Cardiac fibroblast (primary cell): ENCODE measurements at regions not wholly inside any gene's neighbourhood (a gene's known extent, or its start where the extent isn't known, plus 50 kb on each side); places are given as distances from the start of the nearest gene placed in this dataset.

ENCODE experiments used
- DNase-seq, 2 donors: peaks; one replicate each; pipeline versions ENCODE4 v3.0.0 to v3.0.0-alpha.2; 2010; ENCODE audit warnings: low read depth in 2 of 2
- H3K4me3 ChIP-seq, 2 donors: replicated peaks in 1 of 2; 1 replicate in 1 of 2; 2 replicates in 1 of 2; pipeline ENCODE4 v1.5.1; 2011; ENCODE audit warnings: low read depth in 2 of 2, low read length in 2 of 2, mild to moderate bottlenecking in 2 of 2, moderate library complexity in 1 of 2
- TF ChIP-seq, protein P1 (sequence below): IDR thresholded peaks from one replicate; pipeline ENCODE4 v1.5.1; 2011; ENCODE audit warnings: low read depth, mild to moderate bottlenecking, low read length, inconsistent platforms

DNA sequence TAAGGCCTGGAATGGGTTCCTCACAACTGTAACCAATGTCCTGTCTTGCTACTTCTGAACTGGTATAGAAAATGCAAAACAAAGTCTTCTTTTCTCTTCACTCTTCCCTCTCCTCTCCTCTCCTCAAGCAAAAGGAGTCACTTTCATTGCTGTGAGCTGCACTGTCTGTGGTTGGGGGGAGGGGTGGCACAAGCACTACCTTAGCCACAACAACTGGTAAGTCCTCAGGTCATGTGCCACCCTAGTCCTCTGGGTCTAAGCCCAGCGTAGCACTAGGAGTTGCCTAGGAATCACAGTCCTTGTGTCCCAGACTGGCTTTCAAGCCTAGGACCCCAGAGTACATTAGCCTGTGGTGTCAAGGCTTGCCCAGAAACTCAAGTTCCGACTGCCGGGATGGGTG is 859.3 kb upstream of the AMOT start:
- TF ChIP-seq, protein P1, sequence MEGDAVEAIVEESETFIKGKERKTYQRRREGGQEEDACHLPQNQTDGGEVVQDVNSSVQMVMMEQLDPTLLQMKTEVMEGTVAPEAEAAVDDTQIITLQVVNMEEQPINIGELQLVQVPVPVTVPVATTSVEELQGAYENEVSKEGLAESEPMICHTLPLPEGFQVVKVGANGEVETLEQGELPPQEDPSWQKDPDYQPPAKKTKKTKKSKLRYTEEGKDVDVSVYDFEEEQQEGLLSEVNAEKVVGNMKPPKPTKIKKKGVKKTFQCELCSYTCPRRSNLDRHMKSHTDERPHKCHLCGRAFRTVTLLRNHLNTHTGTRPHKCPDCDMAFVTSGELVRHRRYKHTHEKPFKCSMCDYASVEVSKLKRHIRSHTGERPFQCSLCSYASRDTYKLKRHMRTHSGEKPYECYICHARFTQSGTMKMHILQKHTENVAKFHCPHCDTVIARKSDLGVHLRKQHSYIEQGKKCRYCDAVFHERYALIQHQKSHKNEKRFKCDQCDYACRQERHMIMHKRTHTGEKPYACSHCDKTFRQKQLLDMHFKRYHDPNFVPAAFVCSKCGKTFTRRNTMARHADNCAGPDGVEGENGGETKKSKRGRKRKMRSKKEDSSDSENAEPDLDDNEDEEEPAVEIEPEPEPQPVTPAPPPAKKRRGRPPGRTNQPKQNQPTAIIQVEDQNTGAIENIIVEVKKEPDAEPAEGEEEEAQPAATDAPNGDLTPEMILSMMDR = no peak
- H3K4me3 ChIP-seq = no peak overlapping the region
- DNase-seq = no peak

DNA sequence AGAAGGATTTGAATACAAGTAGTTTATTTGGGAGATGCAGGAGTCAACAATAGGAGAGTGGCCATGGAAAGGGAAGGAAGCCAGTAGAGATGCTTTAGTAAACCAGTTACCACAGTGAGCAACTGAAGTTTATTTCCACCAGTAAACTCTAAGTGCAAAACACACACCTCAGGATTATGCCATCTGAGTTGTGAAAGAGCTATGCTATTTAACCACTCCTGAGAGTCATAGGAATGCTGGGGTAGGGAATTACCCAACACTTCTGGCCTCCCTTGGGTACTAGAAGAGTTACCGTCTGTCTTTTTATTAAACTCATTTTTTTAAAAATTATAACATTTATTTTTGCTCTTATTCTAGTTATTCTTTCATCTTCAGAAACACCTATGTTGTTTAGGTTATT is 834.6 kb upstream of the AMOT start:
- TF ChIP-seq, protein P1 = no peak
- no peak overlapping the region for H3K4me3 ChIP-seq
- DNase-seq = peak in 1 of 2 donors; percentile 0

DNA sequence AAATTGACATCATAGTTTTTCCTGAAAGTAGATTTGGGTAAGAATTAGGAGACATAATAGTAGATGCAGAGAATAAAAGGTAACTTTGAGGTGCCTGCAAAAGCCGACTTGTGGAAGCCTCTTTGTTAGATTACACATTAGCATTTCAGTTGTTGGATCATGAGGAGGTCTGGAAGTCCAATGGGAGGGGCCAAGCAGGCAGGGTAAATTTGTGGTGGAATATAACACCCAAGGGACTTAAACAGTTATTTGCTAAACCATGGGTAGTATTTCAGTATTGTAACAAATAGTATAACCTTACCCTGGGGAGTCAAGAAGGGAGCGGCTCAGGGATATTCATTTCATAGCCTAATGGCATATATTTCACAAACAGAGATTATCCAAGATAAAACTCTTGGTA is 810.7 kb upstream of the AMOT start:
- no peak overlapping the region for H3K4me3 ChIP-seq
- TF ChIP-seq, protein P1 = no peak
- DNase-seq = no peak

DNA sequence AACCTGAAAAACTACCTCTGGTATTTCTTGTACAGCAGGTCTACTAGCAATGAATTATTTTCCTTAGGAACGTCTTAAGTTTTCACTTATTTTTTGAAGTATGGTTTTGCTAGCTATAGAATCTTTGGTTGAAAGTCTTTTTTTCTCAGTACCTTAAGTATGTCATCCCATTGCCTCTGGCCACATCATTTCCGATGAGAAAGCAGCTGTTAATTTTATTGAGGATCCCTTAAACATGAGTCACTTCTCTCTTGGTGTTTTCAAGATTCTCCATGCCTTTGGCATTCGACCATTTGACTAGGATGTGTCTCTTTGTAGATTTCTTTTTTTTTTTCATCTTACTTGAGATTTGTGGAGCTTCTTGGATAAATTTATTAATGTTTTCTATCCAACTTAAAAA is 803.8 kb upstream of the AMOT start:
- DNase-seq = peak in 1 of 2 donors; percentile 28
- TF ChIP-seq, protein P1 = no peak
- H3K4me3 ChIP-seq = no peak overlapping the region

DNA sequence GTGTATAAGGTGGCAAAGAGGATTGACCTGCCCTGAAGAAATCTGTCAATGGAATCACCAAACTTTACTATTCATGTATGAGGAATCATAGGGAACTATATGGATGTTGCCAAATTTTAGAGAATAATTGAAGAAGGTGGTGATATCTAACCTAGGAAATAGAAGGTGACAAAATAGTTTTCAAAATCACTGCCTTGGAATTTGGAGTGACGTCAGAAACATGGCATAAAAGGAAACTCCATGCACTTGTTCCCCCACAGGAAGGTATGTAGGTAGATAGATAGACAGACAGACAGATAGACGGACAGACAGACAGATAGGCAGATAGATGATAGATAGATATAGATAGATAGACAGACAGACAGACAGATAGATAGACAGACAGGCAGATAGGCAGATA is 793.9 kb upstream of the AMOT start:
- no peak overlapping the region for H3K4me3 ChIP-seq
- TF ChIP-seq, protein P1 = no peak
- DNase-seq = no peak

DNA sequence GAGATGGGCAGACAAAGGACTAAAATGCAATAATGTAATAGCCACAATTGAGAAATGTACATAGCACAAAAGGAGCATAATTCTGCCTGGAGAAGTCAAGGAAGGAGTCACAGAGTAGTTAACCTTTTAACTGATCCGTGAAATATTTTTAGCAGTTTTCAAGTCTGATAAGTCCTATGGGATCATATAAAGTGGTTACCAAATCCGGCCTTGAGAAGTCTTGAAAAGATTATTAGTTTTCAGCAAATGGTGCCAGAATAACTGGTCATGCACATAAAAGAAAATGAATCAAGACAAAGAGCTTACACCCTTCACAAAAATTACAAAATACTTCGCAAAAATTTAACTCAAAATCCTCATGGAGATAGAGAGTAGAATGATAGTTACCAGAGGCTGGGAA is 788.7 kb upstream of the AMOT start:
- DNase-seq = no peak
- H3K4me3 ChIP-seq = no peak overlapping the region
- TF ChIP-seq, protein P1 = no peak

DNA sequence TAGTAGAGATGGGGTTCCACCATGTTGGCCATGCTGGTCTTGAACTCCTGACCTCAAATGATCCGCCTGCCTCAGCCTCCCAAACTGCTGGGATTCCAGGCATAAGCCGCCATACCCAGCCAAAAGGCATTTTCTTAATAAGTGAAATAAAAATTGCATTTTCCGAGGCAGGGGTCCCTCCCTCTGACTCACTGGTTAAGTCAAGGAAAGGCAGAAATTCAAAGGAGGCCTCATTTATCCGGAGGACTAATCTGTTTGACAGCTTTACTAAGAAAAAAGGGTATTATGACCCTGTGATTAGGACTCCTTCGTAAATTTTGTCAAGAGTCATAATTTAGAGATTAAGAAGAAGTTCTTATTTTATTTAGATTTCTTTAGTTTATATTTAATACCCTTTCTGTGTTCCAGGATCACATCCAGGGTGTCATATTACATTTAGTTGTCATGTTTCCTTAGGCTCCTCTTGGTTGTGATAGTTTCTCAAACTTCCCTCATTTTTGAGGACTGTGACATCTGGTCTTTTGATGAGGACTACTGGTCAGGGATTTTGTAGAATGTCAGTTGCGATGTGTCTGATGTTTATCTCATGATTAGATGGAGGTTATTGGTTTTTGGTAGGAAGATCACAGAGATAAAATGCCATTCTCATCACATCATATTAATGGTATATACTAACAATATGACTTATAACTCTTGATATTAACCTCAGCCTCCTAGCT is 753.7 kb upstream of the AMOT start:
- H3K4me3 ChIP-seq = no peak overlapping the region
- TF ChIP-seq, protein P1 = no peak
- DNase-seq = no peak
